ENCODE measurements at regions not wholly inside any gene's neighbourhood (a gene's known extent, or its start where the extent isn't known, plus 50 kb on each side); places are given as distances from the start of the nearest gene placed in this dataset.

- no peak overlapping the region for H3K4me3 ChIP-seq (ENCODE audit: insufficient read depth in 1 of 2, low read depth in 1 of 2, low read length in 2 of 2)
- H3K79me1 ChIP-seq (replicated peaks; ENCODE audit: low read length, poor library complexity, severe bottlenecking): no peaks in the 10 kb centered on the region
- no peak overlapping the region for H3K27ac ChIP-seq (ENCODE audit: low read length, poor library complexity, severe bottlenecking)
- no peak overlapping the region for H3K9ac ChIP-seq (ENCODE audit: low read length)
- H2BK5ac ChIP-seq (ENCODE audit: low read depth, low read length, poor library complexity, severe bottlenecking): no peak overlapping the region
- H3K14ac ChIP-seq (ENCODE audit: low read length in 2 of 2): no peak overlapping the region
- H2BK15ac ChIP-seq (ENCODE audit: low read depth, poor library complexity, severe bottlenecking): no peak overlapping the region
- no peaks in the 10 kb centered on the region for H3K4me1 ChIP-seq (ENCODE audit: control insufficient read depth, insufficient read depth, low read depth, low read length)
- DNase-seq: no peak
- peaks cover 0 to 7% of the 10 kb centered on the region in 2 experiments for H3K27me3 ChIP-seq (ENCODE audit: control insufficient read depth in 1 of 2, insufficient read depth in 1 of 2, low read length in 2 of 2)
- no peak overlapping the region for H2BK120ac ChIP-seq (ENCODE audit: low read depth, low read length)
- no peak overlapping the region for H3K23ac ChIP-seq (ENCODE audit: low read length in 2 of 2)
- H4K8ac ChIP-seq (ENCODE audit: low read length): no peak overlapping the region
- H2AFZ ChIP-seq (ENCODE audit: low read depth, low read length): no peak overlapping the region
- no peak overlapping the region for H3K18ac ChIP-seq (ENCODE audit: low read depth in 1 of 2, low read length in 2 of 2)
- no peak overlapping the region for H3K4me2 ChIP-seq (ENCODE audit: low read length, poor library complexity, severe bottlenecking)
- no peak overlapping the region for H4K91ac ChIP-seq (ENCODE audit: low read length)
- no peak overlapping the region for H2AK5ac ChIP-seq (ENCODE audit: low read length, severe bottlenecking)
- H2BK12ac ChIP-seq (ENCODE audit: low read length in 2 of 2): no peak overlapping the region
- H3K36me3 ChIP-seq (ENCODE audit: control insufficient read depth in 1 of 2, insufficient read depth in 2 of 2, low read depth in 1 of 2, low read length in 2 of 2): no peaks in the 10 kb centered on the region
- H3K4ac ChIP-seq (ENCODE audit: low read depth in 1 of 2, low read length in 2 of 2): no peak overlapping the region
- no peaks in the 10 kb centered on the region for H3K9me3 ChIP-seq (ENCODE audit: control insufficient read depth, low read length)
- 80% methylated on average over 8 of the region's 8 CpGs for WGBS
Observed at GRCh38 chr4:181502611-181503010, 740.6 kb upstream of the TENM3 start.

- Histone ChIP-seq H2BK15ac (ENCODE audit: low read depth, poor library complexity, severe bottlenecking) (no peak overlapping the region), H2BK12ac (ENCODE audit: low read length in 2 of 2) (no peak overlapping the region)
- WGBS: 81% methylated on average over 10 of the region's 12 CpGs
Observed at GRCh38 chr4:181503687-181504390, 739.4 kb upstream of the TENM3 start.

GRCh38 chr4:181504924-181505323 is 738.3 kb upstream of the TENM3 start:
- H3K79me1 ChIP-seq (replicated peaks; ENCODE audit: low read length, poor library complexity, severe bottlenecking): no peaks in the 10 kb centered on the region
- peaks cover 0 to 7% of the 10 kb centered on the region in 2 experiments for H3K27me3 ChIP-seq (ENCODE audit: control insufficient read depth in 1 of 2, insufficient read depth in 1 of 2, low read length in 2 of 2)
- no peak overlapping the region for H3K9ac ChIP-seq (ENCODE audit: low read length)
- H3K4me3 ChIP-seq (ENCODE audit: insufficient read depth in 1 of 2, low read depth in 1 of 2, low read length in 2 of 2): no peak overlapping the region
- H3K23ac ChIP-seq (ENCODE audit: low read length in 2 of 2): no peak overlapping the region
- H3K4ac ChIP-seq (ENCODE audit: low read depth in 1 of 2, low read length in 2 of 2): no peak overlapping the region
- no peak overlapping the region for H3K27ac ChIP-seq (ENCODE audit: low read length, poor library complexity, severe bottlenecking)
- H3K14ac ChIP-seq (ENCODE audit: low read length in 2 of 2): no peak overlapping the region
- peaks cover 2% of the 10 kb centered on the region for H3K4me1 ChIP-seq (ENCODE audit: control insufficient read depth, insufficient read depth, low read depth, low read length)
- H4K91ac ChIP-seq (ENCODE audit: low read length): no peak overlapping the region
- H4K8ac ChIP-seq (ENCODE audit: low read length): no peak overlapping the region
- H2BK15ac ChIP-seq (ENCODE audit: low read depth, poor library complexity, severe bottlenecking): no peak overlapping the region
- H2AFZ ChIP-seq (ENCODE audit: low read depth, low read length): no peak overlapping the region
- no peaks in the 10 kb centered on the region for H3K9me3 ChIP-seq (ENCODE audit: control insufficient read depth, low read length)
- H3K18ac ChIP-seq (ENCODE audit: low read depth in 1 of 2, low read length in 2 of 2): no peak overlapping the region
- no peak overlapping the region for H2BK120ac ChIP-seq (ENCODE audit: low read depth, low read length)
- 75% methylated on average over 6 of the region's 6 CpGs for whole genome bisulfite sequencing
- DNase-seq: no peak
- H3K4me2 ChIP-seq (ENCODE audit: low read length, poor library complexity, severe bottlenecking): no peak overlapping the region
- no peak overlapping the region for H2BK12ac ChIP-seq (ENCODE audit: low read length in 2 of 2)
- no peak overlapping the region for H2BK5ac ChIP-seq (ENCODE audit: low read depth, low read length, poor library complexity, severe bottlenecking)
- no peak overlapping the region for H2AK5ac ChIP-seq (ENCODE audit: low read length, severe bottlenecking)
- H3K36me3 ChIP-seq (ENCODE audit: control insufficient read depth in 1 of 2, insufficient read depth in 2 of 2, low read depth in 1 of 2, low read length in 2 of 2): no peaks in the 10 kb centered on the region

More at GRCh38 chr4:181503687-181504390, 739.4 kb upstream of the TENM3 start:
- H4K91ac ChIP-seq (ENCODE audit: low read length): no peak overlapping the region
- no peaks in the 10 kb centered on the region for H3K79me1 ChIP-seq (replicated peaks; ENCODE audit: low read length, poor library complexity, severe bottlenecking)
- H2AK5ac ChIP-seq (ENCODE audit: low read length, severe bottlenecking): no peak overlapping the region
- H3K27me3 ChIP-seq (ENCODE audit: control insufficient read depth in 1 of 2, insufficient read depth in 1 of 2, low read length in 2 of 2): peaks cover 0 to 7% of the 10 kb centered on the region in 2 experiments
- no peak overlapping the region for H3K9ac ChIP-seq (ENCODE audit: low read length)
- no peak overlapping the region for H3K18ac ChIP-seq (ENCODE audit: low read depth in 1 of 2, low read length in 2 of 2)
- H3K27ac ChIP-seq (ENCODE audit: low read length, poor library complexity, severe bottlenecking): no peak overlapping the region
- DNase-seq: no peak
- H2BK120ac ChIP-seq (ENCODE audit: low read depth, low read length): no peak overlapping the region
- no peak overlapping the region for H3K23ac ChIP-seq (ENCODE audit: low read length in 2 of 2)
- H3K4ac ChIP-seq (ENCODE audit: low read depth in 1 of 2, low read length in 2 of 2): no peak overlapping the region
- H3K9me3 ChIP-seq (ENCODE audit: control insufficient read depth, low read length): no peaks in the 10 kb centered on the region
- H3K4me3 ChIP-seq (ENCODE audit: insufficient read depth in 1 of 2, low read depth in 1 of 2, low read length in 2 of 2): no peak overlapping the region
- H3K14ac ChIP-seq (ENCODE audit: low read length in 2 of 2): no peak overlapping the region
- H2AFZ ChIP-seq (ENCODE audit: low read depth, low read length): no peak overlapping the region
- H3K4me1 ChIP-seq (ENCODE audit: control insufficient read depth, insufficient read depth, low read depth, low read length): peaks cover 2% of the 10 kb centered on the region
- no peak overlapping the region for H3K4me2 ChIP-seq (ENCODE audit: low read length, poor library complexity, severe bottlenecking)
- no peak overlapping the region for H4K8ac ChIP-seq (ENCODE audit: low read length)
- no peak overlapping the region for H2BK5ac ChIP-seq (ENCODE audit: low read depth, low read length, poor library complexity, severe bottlenecking)
- H3K36me3 ChIP-seq (ENCODE audit: control insufficient read depth in 1 of 2, insufficient read depth in 2 of 2, low read depth in 1 of 2, low read length in 2 of 2): no peaks in the 10 kb centered on the region

- Histone ChIP-seq H4K91ac (ENCODE audit: low read length) (no peak overlapping the region), H3K27me3 (ENCODE audit: control insufficient read depth in 1 of 2, insufficient read depth in 1 of 2, low read length in 2 of 2) (peaks cover 0 to 7% of the 10 kb centered on the region in 2 experiments), H3K9ac (ENCODE audit: low read length) (no peak overlapping the region), H3K27ac (ENCODE audit: low read length, poor library complexity, severe bottlenecking) (no peak overlapping the region), H2AFZ (ENCODE audit: low read depth, low read length) (no peak overlapping the region), H4K8ac (ENCODE audit: low read length) (no peak overlapping the region), H3K14ac (ENCODE audit: low read length in 2 of 2) (no peak overlapping the region), H2BK15ac (ENCODE audit: low read depth, poor library complexity, severe bottlenecking) (no peak overlapping the region), H2BK5ac (ENCODE audit: low read depth, low read length, poor library complexity, severe bottlenecking) (no peak overlapping the region), H3K4me3 (ENCODE audit: insufficient read depth in 1 of 2, low read depth in 1 of 2, low read length in 2 of 2) (no peak overlapping the region), H3K36me3 (ENCODE audit: control insufficient read depth in 1 of 2, insufficient read depth in 2 of 2, low read depth in 1 of 2, low read length in 2 of 2) (no peaks in the 10 kb centered on the region), H3K4me2 (ENCODE audit: low read length, poor library complexity, severe bottlenecking) (no peak overlapping the region), H2AK5ac (ENCODE audit: low read length, severe bottlenecking) (no peak overlapping the region), H3K23ac (ENCODE audit: low read length in 2 of 2) (no peak overlapping the region), H3K9me3 (ENCODE audit: control insufficient read depth, low read length) (no peaks in the 10 kb centered on the region), H3K4me1 (ENCODE audit: control insufficient read depth, insufficient read depth, low read depth, low read length) (peaks cover 2% of the 10 kb centered on the region), H3K79me1 (replicated peaks; ENCODE audit: low read length, poor library complexity, severe bottlenecking) (no peaks in the 10 kb centered on the region), H3K18ac (ENCODE audit: low read depth in 1 of 2, low read length in 2 of 2) (no peak overlapping the region), H2BK120ac (ENCODE audit: low read depth, low read length) (no peak overlapping the region), H3K4ac (ENCODE audit: low read depth in 1 of 2, low read length in 2 of 2) (no peak overlapping the region), H2BK12ac (ENCODE audit: low read length in 2 of 2) (no peak overlapping the region)
- WGBS: 86% methylated on average over 10 of the region's 10 CpGs
- no peak for DNase-seq
Observed at GRCh38 chr4:181507180-181507835, 735.9 kb upstream of the TENM3 start.

All from mesenchymal stem cell (in vitro differentiated cells and primary cell).